ENCODE measurements at regions not wholly inside any gene's neighbourhood (a gene's known extent, or its start where the extent isn't known, plus 50 kb on each side); places are given as distances from the start of the nearest gene placed in this dataset.

DNA sequence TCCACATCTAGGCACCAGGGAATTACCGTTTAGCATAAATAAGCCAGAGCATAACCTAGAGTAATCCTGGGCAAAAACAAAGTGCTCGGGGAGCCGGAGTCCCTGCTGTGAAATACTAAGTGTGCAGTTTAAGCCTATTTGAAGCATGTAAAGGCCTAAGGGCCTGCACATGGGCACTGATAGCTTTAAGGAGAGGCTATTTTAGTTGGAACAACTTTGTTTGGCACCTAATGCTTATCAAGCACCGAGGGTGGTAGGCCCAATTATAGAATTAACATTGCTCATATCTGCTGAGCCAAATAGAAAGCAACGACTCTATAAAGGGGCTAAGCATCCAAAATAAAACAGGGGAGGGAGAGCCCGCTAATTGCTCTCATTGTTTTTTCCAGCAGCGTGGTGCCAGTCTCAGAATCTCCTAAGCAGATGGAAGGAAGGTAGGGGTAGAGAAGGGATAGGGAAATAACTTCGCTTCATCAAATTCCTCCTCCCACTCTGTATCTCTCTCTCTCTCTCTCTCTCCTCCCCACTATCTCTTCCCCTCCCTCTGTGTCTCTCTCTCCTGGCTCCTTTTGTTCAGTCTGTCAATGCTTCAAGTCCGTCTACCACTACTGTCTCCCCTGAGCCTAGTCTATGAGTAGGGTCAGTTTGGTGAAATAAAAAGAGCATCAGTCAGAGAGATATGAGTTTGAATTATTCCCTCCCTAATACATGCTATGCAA is 292.8 kb downstream of the NXPE2 start:
- Histone ChIP-seq H3K27ac (ENCODE audit: low read depth in 2 of 2, low read length in 1 of 2) (no peak overlapping the region), H3K9me2 (no peaks in the 10 kb centered on the region), H3K9ac (no peak overlapping the region), H2AFZ (ENCODE audit: low read depth) (no peak overlapping the region), H3K27me3 (ENCODE audit: insufficient read depth) (no peaks in the 10 kb centered on the region), H3K4me3 (ENCODE audit: low read depth in 2 of 2, low read length in 1 of 2) (no peak overlapping the region), H3K79me2 (ENCODE audit: insufficient read depth) (no peaks in the 10 kb centered on the region), H3K4me1 (ENCODE audit: control insufficient read depth in 1 of 2, insufficient read depth in 2 of 2, low read depth in 1 of 2, low read length in 1 of 2) (no peaks in the 10 kb centered on the region), H3F3A (replicated peaks; ENCODE audit: insufficient read depth) (no peaks in the 10 kb centered on the region), H3K4me2 (no peak overlapping the region), H3K9me3 (no peaks in the 10 kb centered on the region), H4K20me1 (ENCODE audit: insufficient read depth) (no peaks in the 10 kb centered on the region), H3K36me3 (replicated peaks in 1 of 2; ENCODE audit: control insufficient read depth in 1 of 2, insufficient read depth in 2 of 2, low read length in 1 of 2) (no peaks in the 10 kb centered on the region)
- no peak for TF ChIP-seq EP300 (IDR thresholded peaks at IDR 0.05; ENCODE audit: borderline replicate concordance in 1 of 2, low read depth in 1 of 2, low read length in 1 of 2)
- no peak for DNase-seq
- POLR2A ChIA-PET: no interaction called here
- 31% methylated on average over 9 of the region's 9 CpGs for WGBS (ENCODE audit: low lambda C conversion rate)
- CTCF ChIA-PET: no interaction called here

DNA sequence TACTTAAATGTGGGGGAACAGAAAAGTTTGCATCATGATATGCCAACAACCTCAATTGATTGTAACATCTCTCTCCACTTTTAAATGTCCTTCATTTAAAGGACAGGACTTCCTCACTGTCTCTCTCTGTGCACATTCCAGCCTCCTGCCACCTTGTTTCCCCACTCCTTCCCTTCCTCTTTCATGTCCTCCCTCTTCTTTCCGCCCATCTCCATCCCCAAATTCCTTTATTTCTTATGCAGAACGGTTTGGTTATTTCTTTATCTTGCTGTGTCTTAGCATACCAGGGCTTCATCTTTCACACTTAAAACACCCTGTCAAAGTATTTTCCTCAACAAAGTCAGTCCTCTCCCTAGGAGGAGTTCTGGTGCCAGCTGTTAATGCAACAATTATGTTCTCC is 293.8 kb downstream of the NXPE2 start:
- Histone ChIP-seq H3K27me3 (ENCODE audit: insufficient read depth) (no peaks in the 10 kb centered on the region), H3K4me2 (no peak overlapping the region), H3K27ac (ENCODE audit: low read depth in 2 of 2, low read length in 1 of 2) (no peak overlapping the region), H2AFZ (ENCODE audit: low read depth) (no peak overlapping the region), H3K4me3 (ENCODE audit: low read depth in 2 of 2, low read length in 1 of 2) (no peak overlapping the region), H3K9ac (no peak overlapping the region), H3K36me3 (replicated peaks in 1 of 2; ENCODE audit: control insufficient read depth in 1 of 2, insufficient read depth in 2 of 2, low read length in 1 of 2) (no peaks in the 10 kb centered on the region), H3K4me1 (ENCODE audit: control insufficient read depth in 1 of 2, insufficient read depth in 2 of 2, low read depth in 1 of 2, low read length in 1 of 2) (no peaks in the 10 kb centered on the region), H3F3A (replicated peaks; ENCODE audit: insufficient read depth) (no peaks in the 10 kb centered on the region), H4K20me1 (ENCODE audit: insufficient read depth) (no peaks in the 10 kb centered on the region), H3K9me3 (no peaks in the 10 kb centered on the region), H3K9me2 (no peaks in the 10 kb centered on the region), H3K79me2 (ENCODE audit: insufficient read depth) (no peaks in the 10 kb centered on the region)
- POLR2A ChIA-PET: no interaction called here
- 14% methylated on average over 2 of the region's 2 CpGs for WGBS (ENCODE audit: low lambda C conversion rate)
- CTCF ChIA-PET: no interaction called here
- TF ChIP-seq, protein P1, sequence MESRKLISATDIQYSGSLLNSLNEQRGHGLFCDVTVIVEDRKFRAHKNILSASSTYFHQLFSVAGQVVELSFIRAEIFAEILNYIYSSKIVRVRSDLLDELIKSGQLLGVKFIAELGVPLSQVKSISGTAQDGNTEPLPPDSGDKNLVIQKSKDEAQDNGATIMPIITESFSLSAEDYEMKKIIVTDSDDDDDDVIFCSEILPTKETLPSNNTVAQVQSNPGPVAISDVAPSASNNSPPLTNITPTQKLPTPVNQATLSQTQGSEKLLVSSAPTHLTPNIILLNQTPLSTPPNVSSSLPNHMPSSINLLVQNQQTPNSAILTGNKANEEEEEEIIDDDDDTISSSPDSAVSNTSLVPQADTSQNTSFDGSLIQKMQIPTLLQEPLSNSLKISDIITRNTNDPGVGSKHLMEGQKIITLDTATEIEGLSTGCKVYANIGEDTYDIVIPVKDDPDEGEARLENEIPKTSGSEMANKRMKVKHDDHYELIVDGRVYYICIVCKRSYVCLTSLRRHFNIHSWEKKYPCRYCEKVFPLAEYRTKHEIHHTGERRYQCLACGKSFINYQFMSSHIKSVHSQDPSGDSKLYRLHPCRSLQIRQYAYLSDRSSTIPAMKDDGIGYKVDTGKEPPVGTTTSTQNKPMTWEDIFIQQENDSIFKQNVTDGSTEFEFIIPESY (IDR thresholded peaks at IDR 0.05; ENCODE audit: borderline replicate concordance, low read depth): no peak
- TF ChIP-seq SMC3 (IDR thresholded peaks at IDR 0.05; ENCODE audit: low read depth, low read length): no peak
- TF ChIP-seq NFIC (IDR thresholded peaks at IDR 0.05; ENCODE audit: borderline replicate concordance): no peak
- TF ChIP-seq, protein P2, sequence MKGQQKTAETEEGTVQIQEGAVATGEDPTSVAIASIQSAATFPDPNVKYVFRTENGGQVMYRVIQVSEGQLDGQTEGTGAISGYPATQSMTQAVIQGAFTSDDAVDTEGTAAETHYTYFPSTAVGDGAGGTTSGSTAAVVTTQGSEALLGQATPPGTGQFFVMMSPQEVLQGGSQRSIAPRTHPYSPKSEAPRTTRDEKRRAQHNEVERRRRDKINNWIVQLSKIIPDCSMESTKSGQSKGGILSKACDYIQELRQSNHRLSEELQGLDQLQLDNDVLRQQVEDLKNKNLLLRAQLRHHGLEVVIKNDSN (IDR thresholded peaks at IDR 0.05; ENCODE audit: borderline replicate concordance, low read depth): no peak
- no peak for TF ChIP-seq ELF1 (IDR thresholded peaks at IDR 0.05)
- TF ChIP-seq POLR2AphosphoS5 (IDR thresholded peaks at IDR 0.05; ENCODE audit: low read depth, low read length): no peak
- TF ChIP-seq FOXJ3 (CRISPR knock-in tag; IDR thresholded peaks at IDR 0.05): no peak
- TF ChIP-seq RAD21 (IDR thresholded peaks at IDR 0.05; ENCODE audit: low read length): no peak
- no peak for TF ChIP-seq CHD2 (IDR thresholded peaks at IDR 0.05; ENCODE audit: low read length, partially characterized antibody)
- TF ChIP-seq TCF12 (IDR thresholded peaks at IDR 0.05): no peak
- TF ChIP-seq GABPA (IDR thresholded peaks at IDR 0.05; ENCODE audit: low read depth): no peak
- TF ChIP-seq RXRA (IDR thresholded peaks at IDR 0.05; ENCODE audit: borderline replicate concordance, low read depth): no peak
- no peak for TF ChIP-seq TEAD4 (IDR thresholded peaks at IDR 0.05; ENCODE audit: borderline replicate concordance, insufficient read depth)
- no peak for TF ChIP-seq RFX5 (IDR thresholded peaks at IDR 0.05; ENCODE audit: low read length)
- TF ChIP-seq FOSL2 (IDR thresholded peaks at IDR 0.05; ENCODE audit: borderline replicate concordance, low read depth): no peak
- no peak for TF ChIP-seq SIN3A (IDR thresholded peaks at IDR 0.05; ENCODE audit: borderline replicate concordance, low read depth, low read length)
- no peak for TF ChIP-seq MXI1 (IDR thresholded peaks at IDR 0.05; ENCODE audit: low read depth, low read length)
- no peak for TF ChIP-seq TAF1 (IDR thresholded peaks at IDR 0.05; ENCODE audit: borderline replicate concordance, low read depth, low read length)
- TF ChIP-seq, protein P3, sequence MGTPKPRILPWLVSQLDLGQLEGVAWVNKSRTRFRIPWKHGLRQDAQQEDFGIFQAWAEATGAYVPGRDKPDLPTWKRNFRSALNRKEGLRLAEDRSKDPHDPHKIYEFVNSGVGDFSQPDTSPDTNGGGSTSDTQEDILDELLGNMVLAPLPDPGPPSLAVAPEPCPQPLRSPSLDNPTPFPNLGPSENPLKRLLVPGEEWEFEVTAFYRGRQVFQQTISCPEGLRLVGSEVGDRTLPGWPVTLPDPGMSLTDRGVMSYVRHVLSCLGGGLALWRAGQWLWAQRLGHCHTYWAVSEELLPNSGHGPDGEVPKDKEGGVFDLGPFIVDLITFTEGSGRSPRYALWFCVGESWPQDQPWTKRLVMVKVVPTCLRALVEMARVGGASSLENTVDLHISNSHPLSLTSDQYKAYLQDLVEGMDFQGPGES (IDR thresholded peaks at IDR 0.05; ENCODE audit: low read depth, low read length): no peak
- no peak for TF ChIP-seq RCOR1 (IDR thresholded peaks at IDR 0.05; ENCODE audit: low read length)
- no peak for DNase-seq
